ENCODE measurements at regions not wholly inside any gene's neighbourhood (a gene's known extent, or its start where the extent isn't known, plus 50 kb on each side); places are given as distances from the start of the nearest gene placed in this dataset.

- Histone ChIP-seq H3K4me1 (replicated peaks in 1 of 4; ENCODE audit: control insufficient read depth in 3 of 4, insufficient read depth in 4 of 4, low read length in 3 of 4) (peaks cover 0 to 4% (median 0%) of the 10 kb centered on the region in 4 experiments; a peak in 1 of 7 replicates), H3K27me3 (replicated peaks in 1 of 4; ENCODE audit: control insufficient read depth in 3 of 4, extremely low read depth in 1 of 4, insufficient read depth in 3 of 4, low read length in 3 of 4) (no peaks in the 10 kb centered on the region), H3K79me1 (ENCODE audit: low read depth, low read length) (no peaks in the 10 kb centered on the region), H3K79me2 (ENCODE audit: control insufficient read depth in 1 of 2, insufficient read depth in 2 of 2, low read length in 2 of 2) (no peaks in the 10 kb centered on the region), H4K5ac (ENCODE audit: insufficient read length, low read depth, low read length) (no peak overlapping the region), H2BK15ac (ENCODE audit: low read length) (no peak overlapping the region), H3K4me3 (ENCODE audit: extremely low read depth in 1 of 4, insufficient read depth in 2 of 4, low read depth in 3 of 4, low read length in 4 of 4) (no peak overlapping the region), H2AFZ (ENCODE audit: low read length) (no peak overlapping the region), H2AK5ac (ENCODE audit: low read depth, low read length) (no peak overlapping the region), H3K23me2 (ENCODE audit: low read depth, low read length) (no peaks in the 10 kb centered on the region), H3K4ac (replicated peaks; ENCODE audit: insufficient read length, low read depth, low read length) (no peak overlapping the region), H3K14ac (ENCODE audit: insufficient read length) (no peak overlapping the region), H3K23ac (ENCODE audit: insufficient read length) (no peak overlapping the region), H4K91ac (replicated peaks; ENCODE audit: insufficient read length, low read length) (no peak overlapping the region), H2BK120ac (replicated peaks; ENCODE audit: low read depth, low read length) (no peak overlapping the region), H2BK5ac (ENCODE audit: low read depth, low read length) (no peak overlapping the region), H3K9me3 (ENCODE audit: insufficient read depth in 2 of 2, low read depth in 1 of 2, low read length in 1 of 2) (no peaks in the 10 kb centered on the region), H4K20me1 (replicated peaks in 1 of 2; ENCODE audit: control insufficient read depth in 1 of 2, insufficient read depth in 2 of 2, low read length in 2 of 2) (no peaks in the 10 kb centered on the region), H3K56ac (replicated peaks; ENCODE audit: insufficient read length, low read depth, low read length) (no peak overlapping the region), H3K4me2 (ENCODE audit: insufficient read depth in 1 of 2, low read depth in 2 of 2, low read length in 2 of 2) (no peak overlapping the region), H3K18ac (ENCODE audit: extremely low read depth, low read length) (no peak overlapping the region), H2BK20ac (ENCODE audit: low read length) (no peak overlapping the region), H4K8ac (ENCODE audit: extremely low read depth, insufficient read depth, low read length) (no peak overlapping the region), H3K9ac (replicated peaks in 1 of 4; ENCODE audit: extremely low read depth in 1 of 4, low read depth in 3 of 4, low read length in 3 of 4) (no peak overlapping the region), H2BK12ac (ENCODE audit: low read depth, low read length) (no peak overlapping the region), H3K27ac (ENCODE audit: low read depth, low read length) (no peak overlapping the region), H3K36me3 (ENCODE audit: control insufficient read depth in 2 of 4, insufficient read depth in 4 of 4, low read length in 3 of 4) (no peaks in the 10 kb centered on the region)
- ChIA-PET POLR2A (ENCODE audit: partially characterized antibody) (no interaction called here), CTCF (ENCODE audit: partially characterized antibody) (interaction anchor here (0.6 to 1.2 kb wide), 4 partner anchors 10 to 69 kb away, joined by 3 to 4 read pairs (median 4); no protein-coding TSS in a partner anchor)
- FAIRE-seq (no peak), DNase-seq (ENCODE audit: low read depth in 1 of 2, low spot score in 2 of 2) (no peak)
- WGBS, 2 experiments (ENCODE audit: extremely low coverage in 1 of 2, insufficient coverage in 1 of 2, insufficient read length in 1 of 2, insufficient replicate concordance in 2 of 2, low coverage in 1 of 2, low lambda C conversion rate in 2 of 2, missing lambda C conversion rate in 1 of 2): 92% methylated on average over 6 of the region's 6 CpGs; no CpG with 5 or more reads in 1 of the 2 experiments
- TF ChIP-seq SRF (IDR thresholded peaks at IDR 0.05; ENCODE audit: low read depth, low read length) (no peak), JUN (IDR thresholded peaks at IDR 0.05; ENCODE audit: low read depth, low read length) (no peak)
These were observed 112.1 kb upstream of the ITGB1 start for GRCh38 chr10:33070101-33070500.

All from H1 (cell line).